ENCODE measurements at regions not wholly inside any gene's neighbourhood (a gene's known extent, or its start where the extent isn't known, plus 50 kb on each side); places are given as distances from the start of the nearest gene placed in this dataset.

- CTCF ChIA-PET: no interaction called here
- H3K4me3 ChIP-seq (ENCODE audit: low read length): no peak overlapping the region
- no peak overlapping the region for H3K27ac ChIP-seq (ENCODE audit: low read length)
- no peaks in the 10 kb centered on the region for H3K9me2 ChIP-seq (replicated peaks; ENCODE audit: low read length)
- POLR2A ChIA-PET (ENCODE audit: unreplicated experiment): no interaction called here
- no peak overlapping the region for H3K9ac ChIP-seq (ENCODE audit: low read length)
- H3K4me1 ChIP-seq (ENCODE audit: insufficient read depth, low read length): peaks cover 6% of the 10 kb centered on the region; the same call in 1 of the 2 replicates
- no peak for TF ChIP-seq EZH2phosphoT487 (IDR thresholded peaks at IDR 0.05; ENCODE audit: borderline replicate concordance, low read length)
- TF ChIP-seq CTCF (conservative IDR thresholded peaks at IDR 0.05; ENCODE audit: low read depth, low read length): no peak
- no peak for TF ChIP-seq EZH2 (IDR thresholded peaks at IDR 0.05; ENCODE audit: low read length, unreplicated experiment)
- no peak overlapping the region for H3K4me2 ChIP-seq (ENCODE audit: low read length)
- no peak overlapping the region for H2AFZ ChIP-seq (ENCODE audit: low read length)
- H3K36me3 ChIP-seq (ENCODE audit: low read depth, low read length): no peaks in the 10 kb centered on the region
- intact Hi-C loops (cut with micrococcal nuclease): no loop called here
- H4K20me1 ChIP-seq (ENCODE audit: low read length): no peaks in the 10 kb centered on the region
- no TSS peak for BruUV-seq (replicated peaks)
- DNase-seq (no peak), ATAC-seq (no peak)
- H3K27me3 ChIP-seq (ENCODE audit: low read length): no peaks in the 10 kb centered on the region
- H3F3A ChIP-seq (ENCODE audit: low read length, unreplicated experiment): no peaks in the 10 kb centered on the region
- H3K79me2 ChIP-seq (ENCODE audit: low read length): no peaks in the 10 kb centered on the region
- no peaks in the 10 kb centered on the region for H3K9me3 ChIP-seq (ENCODE audit: low read length)
These were observed 64.7 kb upstream of the SELENOP start for GRCh38 chr5:42876375-42876844.

- Histone ChIP-seq H3K4me2 (ENCODE audit: low read length) (no peak overlapping the region), H3K79me2 (ENCODE audit: low read length) (no peaks in the 10 kb centered on the region), H3K27me3 (ENCODE audit: low read length) (no peaks in the 10 kb centered on the region), H4K20me1 (ENCODE audit: low read length) (no peaks in the 10 kb centered on the region), H3K27ac (ENCODE audit: low read length) (no peak overlapping the region), H3F3A (ENCODE audit: low read length, unreplicated experiment) (no peaks in the 10 kb centered on the region), H3K4me3 (ENCODE audit: low read length) (no peak overlapping the region), H3K4me1 (ENCODE audit: insufficient read depth, low read length) (peaks cover 6% of the 10 kb centered on the region; the same call in 1 of the 2 replicates), H3K9me3 (ENCODE audit: low read length) (no peaks in the 10 kb centered on the region), H2AFZ (ENCODE audit: low read length) (no peak overlapping the region), H3K36me3 (ENCODE audit: low read depth, low read length) (no peaks in the 10 kb centered on the region), H3K9me2 (replicated peaks; ENCODE audit: low read length) (no peaks in the 10 kb centered on the region), H3K9ac (ENCODE audit: low read length) (no peak overlapping the region)
- no TSS peak for BruUV-seq (replicated peaks)
- ChIA-PET CTCF (no interaction called here), POLR2A (ENCODE audit: unreplicated experiment) (no interaction called here)
- intact Hi-C loops (cut with micrococcal nuclease): no loop called here
- DNase-seq (no peak), ATAC-seq (no peak)
- TF ChIP-seq EZH2 (IDR thresholded peaks at IDR 0.05; ENCODE audit: low read length, unreplicated experiment) (no peak), CTCF (conservative IDR thresholded peaks at IDR 0.05; ENCODE audit: low read depth, low read length) (no peak), EZH2phosphoT487 (IDR thresholded peaks at IDR 0.05; ENCODE audit: borderline replicate concordance, low read length) (no peak)
These were observed 64.2 kb upstream of the SELENOP start for GRCh38 chr5:42875785-42876374.

GRCh38 chr5:42875211-42875610, 63.5 kb upstream of the SELENOP start:
- no peak overlapping the region for H3K27ac ChIP-seq (ENCODE audit: low read length)
- no peak overlapping the region for H3K4me2 ChIP-seq (ENCODE audit: low read length)
- H3K9me2 ChIP-seq (replicated peaks; ENCODE audit: low read length): no peaks in the 10 kb centered on the region
- no peak overlapping the region for H2AFZ ChIP-seq (ENCODE audit: low read length)
- no peak overlapping the region for H3K9ac ChIP-seq (ENCODE audit: low read length)
- ATAC-seq (no peak), DNase-seq (no peak)
- H3K36me3 ChIP-seq (ENCODE audit: low read depth, low read length): no peaks in the 10 kb centered on the region
- H3K9me3 ChIP-seq (ENCODE audit: low read length): no peaks in the 10 kb centered on the region
- POLR2A ChIA-PET (ENCODE audit: unreplicated experiment): no interaction called here
- BruUV-seq (replicated peaks): no TSS peak
- H3K4me3 ChIP-seq (ENCODE audit: low read length): no peak overlapping the region
- TF ChIP-seq CTCF (conservative IDR thresholded peaks at IDR 0.05; ENCODE audit: low read depth, low read length) (no peak), EZH2phosphoT487 (IDR thresholded peaks at IDR 0.05; ENCODE audit: borderline replicate concordance, low read length) (no peak), EZH2 (IDR thresholded peaks at IDR 0.05; ENCODE audit: low read length, unreplicated experiment) (no peak)
- no peaks in the 10 kb centered on the region for H3K79me2 ChIP-seq (ENCODE audit: low read length)
- H3F3A ChIP-seq (ENCODE audit: low read length, unreplicated experiment): no peaks in the 10 kb centered on the region
- CTCF ChIA-PET: no interaction called here
- H3K4me1 ChIP-seq (ENCODE audit: insufficient read depth, low read length): peaks cover 6% of the 10 kb centered on the region; the same call in 1 of the 2 replicates
- no peaks in the 10 kb centered on the region for H3K27me3 ChIP-seq (ENCODE audit: low read length)
- intact Hi-C loops (cut with micrococcal nuclease): no loop called here
- H4K20me1 ChIP-seq (ENCODE audit: low read length): no peaks in the 10 kb centered on the region

Data from PC-3 (cell line).